WTC11 (cell line): ENCODE measurements at regions not wholly inside any gene's neighbourhood (a gene's known extent, or its start where the extent isn't known, plus 50 kb on each side); places are given as distances from the start of the nearest gene placed in this dataset.

Source experiments
- ATF2 ChIP-seq: sonication (generic); formaldehyde crosslinking; IDR thresholded peaks from 2 replicates; pipeline ENCODE4 v1.8.1; 2022; ENCODE audit warnings: low read depth, missing genetic modification reagents, borderline replicate concordance
- IRF1 ChIP-seq: sonication (generic); formaldehyde crosslinking; IDR thresholded peaks from 2 replicates; pipeline ENCODE4 v1.8.0; 2023; ENCODE audit warnings: missing genetic modification reagents
- KAT7 ChIP-seq: sonication (generic); formaldehyde crosslinking; IDR thresholded peaks from 2 replicates; pipeline ENCODE4 v1.8.1; 2023; ENCODE audit warnings: missing genetic modification reagents, mild to moderate bottlenecking, borderline replicate concordance
- TP53 ChIP-seq: sonication (generic); formaldehyde crosslinking; IDR thresholded peaks from 2 replicates; pipeline ENCODE4 v1.8.1; 2023; ENCODE audit warnings: mild to moderate bottlenecking, missing genetic modification reagents
- TF ChIP-seq, protein P1 (sequence below): fragments of 200-600 bp; IDR thresholded peaks from 2 replicates; pipeline ENCODE4 v1.8.0; 2022; ENCODE audit warnings: antibody characterized with exemption
- TF ChIP-seq, protein P2 (sequence below): sonication (generic); formaldehyde crosslinking; IDR thresholded peaks from 2 replicates; pipeline ENCODE4 v1.8.0; 2022; ENCODE audit warnings: mild to moderate bottlenecking, missing genetic modification reagents

- TF ChIP-seq IRF1 (no peak), ATF2 (CRISPR knock-in tag) (no peak), TP53 (CRISPR knock-in tag) (no peak), KAT7 (CRISPR knock-in tag) (no peak)
- TF ChIP-seq, protein P1, sequence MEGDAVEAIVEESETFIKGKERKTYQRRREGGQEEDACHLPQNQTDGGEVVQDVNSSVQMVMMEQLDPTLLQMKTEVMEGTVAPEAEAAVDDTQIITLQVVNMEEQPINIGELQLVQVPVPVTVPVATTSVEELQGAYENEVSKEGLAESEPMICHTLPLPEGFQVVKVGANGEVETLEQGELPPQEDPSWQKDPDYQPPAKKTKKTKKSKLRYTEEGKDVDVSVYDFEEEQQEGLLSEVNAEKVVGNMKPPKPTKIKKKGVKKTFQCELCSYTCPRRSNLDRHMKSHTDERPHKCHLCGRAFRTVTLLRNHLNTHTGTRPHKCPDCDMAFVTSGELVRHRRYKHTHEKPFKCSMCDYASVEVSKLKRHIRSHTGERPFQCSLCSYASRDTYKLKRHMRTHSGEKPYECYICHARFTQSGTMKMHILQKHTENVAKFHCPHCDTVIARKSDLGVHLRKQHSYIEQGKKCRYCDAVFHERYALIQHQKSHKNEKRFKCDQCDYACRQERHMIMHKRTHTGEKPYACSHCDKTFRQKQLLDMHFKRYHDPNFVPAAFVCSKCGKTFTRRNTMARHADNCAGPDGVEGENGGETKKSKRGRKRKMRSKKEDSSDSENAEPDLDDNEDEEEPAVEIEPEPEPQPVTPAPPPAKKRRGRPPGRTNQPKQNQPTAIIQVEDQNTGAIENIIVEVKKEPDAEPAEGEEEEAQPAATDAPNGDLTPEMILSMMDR, result no peak
- TF ChIP-seq, protein P2, sequence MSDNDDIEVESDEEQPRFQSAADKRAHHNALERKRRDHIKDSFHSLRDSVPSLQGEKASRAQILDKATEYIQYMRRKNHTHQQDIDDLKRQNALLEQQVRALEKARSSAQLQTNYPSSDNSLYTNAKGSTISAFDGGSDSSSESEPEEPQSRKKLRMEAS (CRISPR knock-in tag), result no peak
Measured at GRCh38 chr1:221583465-221583864, 158.4 kb downstream of the DUSP10 start.
